ENCODE measurements at regions not wholly inside any gene's neighbourhood (a gene's known extent, or its start where the extent isn't known, plus 50 kb on each side); places are given as distances from the start of the nearest gene placed in this dataset.

GRCh38 chr17:15154618-15155017 lies 110.5 kb downstream of the PMP22 start:
- Histone ChIP-seq H3K4me2 (ENCODE audit: insufficient read depth in 1 of 2, low read depth in 2 of 2, low read length in 2 of 2) (no peak overlapping the region), H2AFZ (ENCODE audit: low read length) (peak overlapping the region; percentile 25; the same call in 1 of the 2 replicates), H2BK15ac (ENCODE audit: low read length) (no peak overlapping the region), H2AK5ac (ENCODE audit: low read depth, low read length) (no peak overlapping the region), H2BK5ac (ENCODE audit: low read depth, low read length) (no peak overlapping the region), H3K4me3 (ENCODE audit: extremely low read depth in 1 of 4, insufficient read depth in 2 of 4, low read depth in 3 of 4, low read length in 4 of 4) (no peak overlapping the region), H3K4ac (replicated peaks; ENCODE audit: insufficient read length, low read depth, low read length) (no peak overlapping the region), H4K8ac (ENCODE audit: extremely low read depth, insufficient read depth, low read length) (no peak overlapping the region), H3K79me1 (ENCODE audit: low read depth, low read length) (no peaks in the 10 kb centered on the region), H3K36me3 (ENCODE audit: control insufficient read depth in 2 of 4, insufficient read depth in 4 of 4, low read length in 3 of 4) (no peaks in the 10 kb centered on the region), H3K27me3 (replicated peaks in 1 of 4; ENCODE audit: control insufficient read depth in 3 of 4, extremely low read depth in 1 of 4, insufficient read depth in 3 of 4, low read length in 3 of 4) (no peaks in the 10 kb centered on the region), H3K56ac (replicated peaks; ENCODE audit: insufficient read length, low read depth, low read length) (no peak overlapping the region), H3K4me1 (replicated peaks in 1 of 4; ENCODE audit: control insufficient read depth in 3 of 4, insufficient read depth in 4 of 4, low read length in 3 of 4) (no peaks in the 10 kb centered on the region), H3K18ac (ENCODE audit: extremely low read depth, low read length) (no peak overlapping the region), H4K5ac (ENCODE audit: insufficient read length, low read depth, low read length) (no peak overlapping the region), H2BK20ac (ENCODE audit: low read length) (no peak overlapping the region), H3K79me2 (ENCODE audit: control insufficient read depth in 1 of 2, insufficient read depth in 2 of 2, low read length in 2 of 2) (no peaks in the 10 kb centered on the region), H3K14ac (ENCODE audit: insufficient read length) (no peak overlapping the region), H3K9me3 (ENCODE audit: insufficient read depth in 2 of 2, low read depth in 1 of 2, low read length in 1 of 2) (no peaks in the 10 kb centered on the region), H3K27ac (ENCODE audit: low read depth, low read length) (no peak overlapping the region), H3K9ac (replicated peaks in 1 of 4; ENCODE audit: extremely low read depth in 1 of 4, low read depth in 3 of 4, low read length in 3 of 4) (no peak overlapping the region), H3K23me2 (ENCODE audit: low read depth, low read length) (no peaks in the 10 kb centered on the region), H2BK12ac (ENCODE audit: low read depth, low read length) (no peak overlapping the region), H2BK120ac (replicated peaks; ENCODE audit: low read depth, low read length) (no peak overlapping the region), H4K20me1 (replicated peaks in 1 of 2; ENCODE audit: control insufficient read depth in 1 of 2, insufficient read depth in 2 of 2, low read length in 2 of 2) (no peaks in the 10 kb centered on the region), H3K23ac (ENCODE audit: insufficient read length) (no peak overlapping the region), H4K91ac (replicated peaks; ENCODE audit: insufficient read length, low read length) (no peak overlapping the region)
- ChIA-PET POLR2A (ENCODE audit: partially characterized antibody) (no interaction called here), CTCF (ENCODE audit: partially characterized antibody) (interaction anchor here (1.1 to 1.2 kb wide), 4 partner anchors 8 to 16 kb away, joined by 3 to 4 read pairs (median 4); no protein-coding TSS in a partner anchor)
- DNase-seq (ENCODE audit: low read depth in 1 of 2, low spot score in 2 of 2) (no peak), FAIRE-seq (no peak)
- TF ChIP-seq POU5F1 (IDR thresholded peaks at IDR 0.05; ENCODE audit: low read depth, low read length) (no peak), RFX5 (IDR thresholded peaks at IDR 0.05; ENCODE audit: borderline replicate concordance, low read depth, low read length) (no peak), JUND (IDR thresholded peaks at IDR 0.05; ENCODE audit: low read length) (no peak), CREB1 (IDR thresholded peaks at IDR 0.05) (no peak), SIRT6 (IDR thresholded peaks at IDR 0.05; ENCODE audit: low read length) (no peak), RNF2 (IDR thresholded peaks at IDR 0.05; ENCODE audit: borderline replicate concordance, low read depth, low read length, missing control alignments, poor library complexity, severe bottlenecking) (no peak), ZNF274 (IDR thresholded peaks at IDR 0.05; ENCODE audit: borderline replicate concordance, extremely low read depth, low read length) (no peak), TAF7 (optimal IDR thresholded peaks at IDR 0.05; ENCODE audit: borderline replicate concordance, low read depth, low read length) (no peak), SP1 (IDR thresholded peaks at IDR 0.05; ENCODE audit: low read depth, low read length) (no peak)
- TF ChIP-seq, protein P1, sequence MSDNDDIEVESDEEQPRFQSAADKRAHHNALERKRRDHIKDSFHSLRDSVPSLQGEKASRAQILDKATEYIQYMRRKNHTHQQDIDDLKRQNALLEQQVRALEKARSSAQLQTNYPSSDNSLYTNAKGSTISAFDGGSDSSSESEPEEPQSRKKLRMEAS (IDR thresholded peaks at IDR 0.05) = no peak
- WGBS, 2 experiments (ENCODE audit: extremely low coverage in 1 of 2, insufficient coverage in 1 of 2, insufficient read length in 1 of 2, insufficient replicate concordance in 2 of 2, low coverage in 1 of 2, low lambda C conversion rate in 2 of 2, missing lambda C conversion rate in 1 of 2) = 88% methylated on average over 2 of the region's 2 CpGs; no CpG with 5 or more reads in 1 of the 2 experiments

Measured in H1 (cell line).